H9 (cell line): ENCODE measurements at regions not wholly inside any gene's neighbourhood (a gene's known extent, or its start where the extent isn't known, plus 50 kb on each side); places are given as distances from the start of the nearest gene placed in this dataset.

Experiments used
- DNase-seq: peaks from one replicate; pipeline ENCODE4 v3.0.0-alpha.2; 2017
- H2AFZ ChIP-seq: one replicate; pipeline ENCODE4 v1.6.1; 2013; ENCODE audit warnings: mild to moderate bottlenecking, low read length, control low read depth, moderate library complexity
- H2AK5ac ChIP-seq: 2 replicates; pipeline ENCODE4 v1.6.1; 2013; ENCODE audit warnings: low read length, control low read depth, mixed read lengths; ENCODE audit not compliant: insufficient read length
- H2BK120ac ChIP-seq: one replicate; pipeline ENCODE4 v1.6.1; 2013; ENCODE audit warnings: low read depth, mild to moderate bottlenecking, low read length, control low read depth, inconsistent platforms; ENCODE audit not compliant: poor library complexity, severe bottlenecking
- H2BK12ac ChIP-seq: 2 replicates; pipeline ENCODE4 v1.6.1; 2013; ENCODE audit warnings: low read length, control low read depth, mixed read lengths, low read depth; ENCODE audit not compliant: insufficient read length
- H2BK15ac ChIP-seq: 2 replicates; pipeline ENCODE4 v1.6.1; 2013; ENCODE audit warnings: low read depth, low read length, control low read depth
- H2BK20ac ChIP-seq: one replicate; pipeline ENCODE4 v1.6.1; 2013; ENCODE audit warnings: low read depth, mild to moderate bottlenecking, low read length, control low read depth, inconsistent platforms; ENCODE audit not compliant: poor library complexity, severe bottlenecking
- H2BK5ac ChIP-seq: 2 replicates; pipeline ENCODE4 v1.6.1; 2013; ENCODE audit warnings: low read length, control low read depth, mixed read lengths; ENCODE audit not compliant: insufficient read length
- H3K14ac ChIP-seq: 2 replicates; pipeline ENCODE4 v1.6.1; 2013; ENCODE audit warnings: low read length, control low read depth; ENCODE audit not compliant: insufficient read depth
- H3K18ac ChIP-seq: 2 replicates; pipeline ENCODE4 v1.6.1; 2013; ENCODE audit warnings: low read depth, mild to moderate bottlenecking, mixed read lengths, low read length, control low read depth; ENCODE audit not compliant: insufficient read length
- H3K23ac ChIP-seq: 2 replicates; pipeline ENCODE4 v1.6.1; 2013; ENCODE audit warnings: low read length, control low read depth, mixed read lengths, low read depth; ENCODE audit not compliant: insufficient read length
- H3K23me2 ChIP-seq: 2 replicates; pipeline ENCODE4 v1.6.1; 2013; ENCODE audit warnings: low read depth, mild to moderate bottlenecking, mixed read lengths, low read length, control low read depth; ENCODE audit not compliant: insufficient read length, poor library complexity, severe bottlenecking
- H3K27ac ChIP-seq: 2 replicates; pipeline ENCODE4 v1.5.1; 2013; ENCODE audit warnings: low read length, control low read depth, mixed read lengths, low read depth; ENCODE audit not compliant: insufficient read length
- H3K27me3 ChIP-seq: 2 replicates; pipeline ENCODE4 v1.6.1; 2013; ENCODE audit warnings: low read length, control low read depth, inconsistent platforms; ENCODE audit not compliant: insufficient read depth
- H3K4ac ChIP-seq: 2 replicates; pipeline ENCODE4 v1.6.1; 2013; ENCODE audit warnings: low read depth, mild to moderate bottlenecking, control low read depth, inconsistent platforms, low read length, moderate library complexity
- H3K4me1 ChIP-seq: 2 replicates; pipeline ENCODE4 v1.6.1; 2013; ENCODE audit warnings: low read length, control low read depth, inconsistent platforms; ENCODE audit not compliant: insufficient read depth
- H3K4me2 ChIP-seq: 2 replicates; pipeline ENCODE4 v1.6.1; 2013; ENCODE audit warnings: low read length, control low read depth, mixed read lengths; ENCODE audit not compliant: insufficient read length, insufficient read depth
- H3K56ac ChIP-seq: 2 replicates; pipeline ENCODE4 v1.6.1; 2013; ENCODE audit warnings: low read depth, mild to moderate bottlenecking, mixed read lengths, low read length, control low read depth; ENCODE audit not compliant: insufficient read length
- H3K79me1 ChIP-seq: 2 replicates; pipeline ENCODE4 v1.6.1; 2013; ENCODE audit warnings: low read depth, mild to moderate bottlenecking, moderate library complexity, low read length, control low read depth, inconsistent platforms; ENCODE audit not compliant: insufficient read depth, poor library complexity, severe bottlenecking
- H3K79me2 ChIP-seq: 2 replicates; pipeline ENCODE4 v1.6.1; 2013; ENCODE audit warnings: low read length, control low read depth, inconsistent platforms; ENCODE audit not compliant: insufficient read depth
- H3K9ac ChIP-seq: 2 replicates; pipeline ENCODE4 v1.6.1; 2013; ENCODE audit warnings: low read length, control low read depth, mixed read lengths; ENCODE audit not compliant: insufficient read length; ENCODE audit errors: extremely low read depth
- H3K9me3 ChIP-seq: one replicate; pipeline ENCODE4 v1.6.1; 2013; ENCODE audit warnings: low read depth, low read length, inconsistent platforms; ENCODE audit not compliant: control insufficient read depth
- H3T11ph ChIP-seq: one replicate; pipeline ENCODE4 v1.6.1; 2013; ENCODE audit warnings: mild to moderate bottlenecking, low read length, control low read depth, inconsistent platforms
- H4K20me1 ChIP-seq: one replicate; pipeline ENCODE4 v1.6.1; 2013; ENCODE audit not compliant: control insufficient read depth, insufficient read length, insufficient read depth
- H4K5ac ChIP-seq: 2 replicates; pipeline ENCODE4 v1.6.1; 2013; ENCODE audit warnings: low read depth, mild to moderate bottlenecking, mixed read lengths, low read length, control low read depth; ENCODE audit not compliant: insufficient read length
- H4K8ac ChIP-seq: replicated peaks from 2 replicates; pipeline ENCODE4 v1.6.1; 2013; ENCODE audit warnings: low read length, control low read depth, mixed read lengths, low read depth; ENCODE audit not compliant: insufficient read length
- H4K91ac ChIP-seq: 2 replicates; pipeline ENCODE4 v1.6.1; 2013; ENCODE audit warnings: low read depth, mild to moderate bottlenecking, moderate library complexity, mixed read lengths, low read length, control low read depth; ENCODE audit not compliant: insufficient read length
- H3K27ac Mint-ChIP-seq, 3 experiments: 2 replicates in 2 of 3; 3 replicates in 1 of 3; pipeline ENCODE4 v1.8.0; 2020 to 2021; ENCODE audit warnings: mixed read lengths in 3 of 3, mild to moderate bottlenecking in 1 of 3, moderate library complexity in 1 of 3
- H3K27me3 Mint-ChIP-seq: 2 replicates; pipeline ENCODE4 v1.8.0; 2021; ENCODE audit warnings: low read depth, mild to moderate bottlenecking, moderate library complexity, mixed read lengths
- H3K36me3 Mint-ChIP-seq, 3 experiments: 2 replicates in 2 of 3; 3 replicates in 1 of 3; pipeline ENCODE4 v1.8.0; 2020 to 2021; ENCODE audit warnings: low read depth in 3 of 3, mixed read lengths in 3 of 3; ENCODE audit not compliant: insufficient read depth in 1 of 3
- H3K4me1 Mint-ChIP-seq, 2 experiments: 2 replicates each; pipeline ENCODE4 v1.8.0; 2020; ENCODE audit warnings: mixed read lengths in 2 of 2
- H3K4me3 Mint-ChIP-seq, 2 experiments: 2 replicates in 1 of 2; 3 replicates in 1 of 2; pipeline ENCODE4 v1.8.0; 2020 to 2021; ENCODE audit warnings: mild to moderate bottlenecking in 2 of 2, mixed read lengths in 2 of 2, moderate library complexity in 1 of 2
- H3K9me3 Mint-ChIP-seq, 2 experiments: 2 replicates in 1 of 2; 3 replicates in 1 of 2; pipeline ENCODE4 v1.8.0; 2020; ENCODE audit warnings: mild to moderate bottlenecking in 2 of 2, mixed read lengths in 2 of 2, moderate library complexity in 1 of 2
- CTCF ChIP-seq: fragments of 200-600 bp; sonication (generic); conservative IDR thresholded peaks from 3 replicates; pipeline ENCODE4 v1.8.0; 2021; ENCODE audit warnings: antibody characterized with exemption, mild to moderate bottlenecking
- WGBS: extraction: QIAGEN DNeasy Blood & Tissue Kit; methylation state at CpG from one replicate; pipeline ENCODE4 v1.1.7; 2013; ENCODE audit warnings: missing lambda C conversion rate, low lambda C conversion rate, mixed read lengths; ENCODE audit not compliant: insufficient read length; ENCODE audit errors: extremely low coverage; 5-methylcytosine and 5-hydroxymethylcytosine counted together

- H3K14ac ChIP-seq, result no peak overlapping the region
- no peak overlapping the region for H3K27ac Mint-ChIP-seq
- peaks cover 0 to 5% of the 10 kb centered on the region in 2 experiments; a peak in 2 of 5 replicates for H3K9me3 Mint-ChIP-seq
- H3K36me3 Mint-ChIP-seq, result peaks cover 0 to 5% (median 0%) of the 10 kb centered on the region in 3 experiments; a peak in 3 of 7 replicates
- WGBS, result no CpG with 5 or more reads among the region's 1 CpG
- no peaks in the 10 kb centered on the region for H3K23me2 ChIP-seq
- H3K4me3 Mint-ChIP-seq, result no peak overlapping the region
- H4K20me1 ChIP-seq, result no peaks in the 10 kb centered on the region
- no peak overlapping the region for H2BK120ac ChIP-seq
- H3K27me3 Mint-ChIP-seq, result peaks cover 2% of the 10 kb centered on the region
- H3K4me1 ChIP-seq, result no peaks in the 10 kb centered on the region
- no peaks in the 10 kb centered on the region for H3K79me1 ChIP-seq
- H2AFZ ChIP-seq, result no peak overlapping the region
- DNase-seq, result no peak
- H3K27ac ChIP-seq, result no peak overlapping the region
- H3K9ac ChIP-seq, result no peak overlapping the region
- H2BK20ac ChIP-seq, result no peak overlapping the region
- H3T11ph ChIP-seq, result no peak overlapping the region
- H4K91ac ChIP-seq, result no peak overlapping the region
- H2AK5ac ChIP-seq, result no peak overlapping the region
- no peak overlapping the region for H3K4me2 ChIP-seq
- H3K56ac ChIP-seq, result no peak overlapping the region
- no peaks in the 10 kb centered on the region for H3K27me3 ChIP-seq
- H3K4ac ChIP-seq, result no peak overlapping the region
- H3K18ac ChIP-seq, result no peak overlapping the region
- H2BK15ac ChIP-seq, result no peak overlapping the region
- H2BK12ac ChIP-seq, result no peak overlapping the region
- TF ChIP-seq CTCF, result no peak
- H3K23ac ChIP-seq, result no peak overlapping the region
- no peaks in the 10 kb centered on the region for H3K9me3 ChIP-seq
- H4K8ac ChIP-seq, result no peak overlapping the region
- no peak overlapping the region for H2BK5ac ChIP-seq
- H3K4me1 Mint-ChIP-seq, result peaks cover 0 to 2% of the 10 kb centered on the region in 2 experiments; a peak in 2 of 4 replicates
- H4K5ac ChIP-seq, result no peak overlapping the region
- H3K79me2 ChIP-seq, result no peaks in the 10 kb centered on the region
Measured at GRCh38 chr7:67817481-67817880, 820.8 kb downstream of the TYW1 start.
